H1 (cell line): ENCODE measurements at regions not wholly inside any gene's neighbourhood (a gene's known extent, or its start where the extent isn't known, plus 50 kb on each side); places are given as distances from the start of the nearest gene placed in this dataset.

ENCODE experiments used
- CTCF ChIA-PET: fragments of 300-600 bp; sonication (Branson Sonifier 250); formaldehyde crosslinking; loops from one replicate; lab custom pipeline; 2021; ENCODE audit not compliant: partially characterized antibody; lab: Charles Lee
- POLR2A ChIA-PET: fragments of 300-600 bp; sonication (Branson Sonifier 250); formaldehyde crosslinking; loops from one replicate; lab custom pipeline; 2021; ENCODE audit warnings: inconsistent platforms; ENCODE audit not compliant: partially characterized antibody; lab: Charles Lee
- DNase-seq, 2 experiments: peaks; one replicate each; pipeline versions ENCODE4 v3.0.0 to v3.0.0-alpha.2; 2010 to 2022; ENCODE audit warnings: low spot score in 2 of 2, low read depth in 1 of 2, mixed read lengths in 1 of 2
- FAIRE-seq: peaks from 2 replicates; lab custom pipeline; 2011; peaks lifted over from hg19 to GRCh38; lab: Jason Lieb, UNC
- H2AFZ ChIP-seq: 2 replicates; pipeline ENCODE4 v1.8.1; 2012; ENCODE audit warnings: low read length, inconsistent platforms
- H2AK5ac ChIP-seq: 2 replicates; pipeline ENCODE4 v1.6.1; 2013; ENCODE audit warnings: low read depth, low read length
- H2BK120ac ChIP-seq: replicated peaks from 2 replicates; pipeline ENCODE3; 2013; ENCODE audit warnings: low read depth, low read length, inconsistent platforms
- H2BK12ac ChIP-seq: 2 replicates; pipeline ENCODE4 v1.6.1; 2013; ENCODE audit warnings: low read depth, low read length
- H2BK15ac ChIP-seq: 2 replicates; pipeline ENCODE4 v1.6.1; 2013; ENCODE audit warnings: low read length
- H2BK20ac ChIP-seq: 2 replicates; pipeline ENCODE4 v1.6.1; 2013; ENCODE audit warnings: low read length
- H2BK5ac ChIP-seq: 2 replicates; pipeline ENCODE4 v1.6.1; 2013; ENCODE audit warnings: low read depth, low read length
- H3K14ac ChIP-seq: 2 replicates; pipeline ENCODE4 v1.6.1; 2013; ENCODE audit warnings: inconsistent platforms; ENCODE audit not compliant: insufficient read length
- H3K18ac ChIP-seq: 2 replicates; pipeline ENCODE4 v1.6.1; 2013; ENCODE audit warnings: low read length; ENCODE audit errors: extremely low read depth
- H3K23ac ChIP-seq: 2 replicates; pipeline ENCODE4 v1.6.1; 2013; ENCODE audit warnings: inconsistent platforms; ENCODE audit not compliant: insufficient read length
- H3K23me2 ChIP-seq: 2 replicates; pipeline ENCODE4 v1.6.1; 2013; ENCODE audit warnings: low read depth, low read length
- H3K27ac ChIP-seq: 2 replicates; pipeline ENCODE4 v1.6.1; 2011; ENCODE audit warnings: low read depth, low read length, inconsistent platforms
- H3K27me3 ChIP-seq, 4 experiments: replicated peaks in 1 of 4; 1 replicate in 1 of 4; 2 replicates in 3 of 4; pipeline versions ENCODE4 v1.6.1 to v1.8.1; 2011 to 2013; ENCODE audit warnings: low read length in 3 of 4, mild to moderate bottlenecking in 3 of 4, inconsistent platforms in 2 of 4, mixed read lengths in 2 of 4, moderate library complexity in 1 of 4; ENCODE audit not compliant: control insufficient read depth in 3 of 4, insufficient read depth in 3 of 4; ENCODE audit errors: extremely low read depth in 1 of 4
- H3K36me3 ChIP-seq, 4 experiments: 2 replicates each; pipeline versions ENCODE4 v1.6.1 to v1.8.1; 2011 to 2013; ENCODE audit warnings: mild to moderate bottlenecking in 4 of 4, low read length in 3 of 4, moderate library complexity in 2 of 4, control low read depth in 1 of 4, inconsistent platforms in 1 of 4; ENCODE audit not compliant: insufficient read depth in 4 of 4, control insufficient read depth in 2 of 4
- H3K4ac ChIP-seq: replicated peaks from 2 replicates; pipeline ENCODE3; 2013; ENCODE audit warnings: low read length, low read depth, mixed read lengths, inconsistent platforms; ENCODE audit not compliant: insufficient read length
- H3K4me1 ChIP-seq, 4 experiments: replicated peaks in 1 of 4; 1 replicate in 1 of 4; 2 replicates in 3 of 4; pipeline versions ENCODE4 v1.6.1 to v1.8.1; 2011 to 2013; ENCODE audit warnings: low read length in 3 of 4, inconsistent platforms in 2 of 4, mixed read lengths in 1 of 4; ENCODE audit not compliant: insufficient read depth in 4 of 4, control insufficient read depth in 3 of 4
- H3K4me2 ChIP-seq, 2 experiments: 2 replicates each; pipeline versions ENCODE4 v1.6.1 to v1.8.1; 2011 to 2013; ENCODE audit warnings: low read depth in 2 of 2, low read length in 2 of 2, control low read depth in 1 of 2, inconsistent platforms in 1 of 2, mild to moderate bottlenecking in 1 of 2; ENCODE audit not compliant: insufficient read depth in 1 of 2
- H3K4me3 ChIP-seq, 4 experiments: fragments of 200-600, 300-600 bp in 1 of 4; sonication (generic), shearing (Covaris generic), sonication (Bioruptor Twin) in 1 of 4; 2 replicates each; pipeline versions ENCODE4 v1.5.1 to v1.8.1; 2011 to 2016; ENCODE audit warnings: low read length in 4 of 4, low read depth in 3 of 4, control low read depth in 2 of 4, inconsistent platforms in 2 of 4, mild to moderate bottlenecking in 2 of 4, mixed read lengths in 1 of 4, moderate library complexity in 1 of 4; ENCODE audit not compliant: insufficient read depth in 2 of 4; ENCODE audit errors: extremely low read depth in 1 of 4
- H3K56ac ChIP-seq: replicated peaks from 2 replicates; pipeline ENCODE3; 2013; ENCODE audit warnings: low read depth, mild to moderate bottlenecking, mixed read lengths, low read length, inconsistent platforms; ENCODE audit not compliant: insufficient read length
- H3K79me1 ChIP-seq: 2 replicates; pipeline ENCODE4 v1.6.1; 2013; ENCODE audit warnings: low read depth, low read length, control low read depth
- H3K79me2 ChIP-seq, 2 experiments: 2 replicates each; pipeline versions ENCODE4 v1.6.1 to v1.8.1; 2012 to 2013; ENCODE audit warnings: low read length in 2 of 2, mild to moderate bottlenecking in 2 of 2, inconsistent platforms in 1 of 2; ENCODE audit not compliant: insufficient read depth in 2 of 2, control insufficient read depth in 1 of 2
- H3K9ac ChIP-seq, 4 experiments: replicated peaks in 1 of 4; 1 replicate in 1 of 4; 2 replicates in 3 of 4; pipeline versions ENCODE4 v1.6.1 to v1.8.1; 2011 to 2013; ENCODE audit warnings: low read depth in 3 of 4, low read length in 3 of 4, control low read depth in 2 of 4, mild to moderate bottlenecking in 2 of 4, moderate library complexity in 2 of 4, inconsistent platforms in 1 of 4; ENCODE audit errors: extremely low read depth in 1 of 4
- H3K9me3 ChIP-seq, 2 experiments: 2 replicates each; pipeline versions ENCODE4 v1.6.1 to v1.8.1; 2012 to 2013; ENCODE audit warnings: mild to moderate bottlenecking in 2 of 2, moderate library complexity in 2 of 2, control low read depth in 1 of 2, inconsistent platforms in 1 of 2, low read depth in 1 of 2, low read length in 1 of 2, mixed read lengths in 1 of 2; ENCODE audit not compliant: insufficient read depth in 2 of 2
- H4K20me1 ChIP-seq, 2 experiments: replicated peaks in 1 of 2; 2 replicates each; pipeline versions ENCODE3 to v1.8.1; 2011 to 2013; ENCODE audit warnings: inconsistent platforms in 2 of 2, low read length in 2 of 2, mild to moderate bottlenecking in 1 of 2; ENCODE audit not compliant: insufficient read depth in 2 of 2, control insufficient read depth in 1 of 2
- H4K5ac ChIP-seq: 2 replicates; pipeline ENCODE4 v1.6.1; 2013; ENCODE audit warnings: low read length, low read depth, mixed read lengths, inconsistent platforms; ENCODE audit not compliant: insufficient read length
- H4K8ac ChIP-seq: 2 replicates; pipeline ENCODE4 v1.8.0; 2013; ENCODE audit warnings: mild to moderate bottlenecking, moderate library complexity, low read length, inconsistent platforms; ENCODE audit not compliant: insufficient read depth; ENCODE audit errors: extremely low read depth
- H4K91ac ChIP-seq: replicated peaks from 2 replicates; pipeline ENCODE3; 2013; ENCODE audit warnings: low read length, mixed read lengths, inconsistent platforms; ENCODE audit not compliant: insufficient read length
- EP300 ChIP-seq, 2 experiments: IDR thresholded peaks; 1 replicate in 1 of 2; 2 replicates in 1 of 2; pipeline ENCODE4 v1.6.1; 2011 to 2012; ENCODE audit warnings: low read depth in 2 of 2, low read length in 2 of 2, mild to moderate bottlenecking in 2 of 2, borderline replicate concordance in 1 of 2, inconsistent platforms in 1 of 2, moderate library complexity in 1 of 2
- FOSL1 ChIP-seq: IDR thresholded peaks from 2 replicates; pipeline ENCODE4 v1.6.1; 2011; ENCODE audit warnings: mild to moderate bottlenecking, low read depth, low read length, moderate library complexity; ENCODE audit not compliant: insufficient read depth
- HDAC6 ChIP-seq: IDR thresholded peaks from one replicate; pipeline ENCODE4 v1.7.1; 2012; ENCODE audit warnings: low read depth, mild to moderate bottlenecking, inconsistent platforms, low read length, moderate library complexity
- WGBS, 2 experiments: shearing (Covaris generic) in 1 of 2; methylation state at CpG; one replicate each; pipeline versions ENCODE4 v1.1.6 to v1.1.7; 2013 to 2015; ENCODE audit warnings: low lambda C conversion rate in 2 of 2, mixed read lengths in 2 of 2, inconsistent platforms in 1 of 2, low coverage in 1 of 2, missing lambda C conversion rate in 1 of 2; ENCODE audit not compliant: insufficient replicate concordance in 2 of 2, insufficient coverage in 1 of 2, insufficient read length in 1 of 2; ENCODE audit errors: extremely low coverage in 1 of 2, missing lambda C conversion rate in 1 of 2; 5-methylcytosine and 5-hydroxymethylcytosine counted together

DNA sequence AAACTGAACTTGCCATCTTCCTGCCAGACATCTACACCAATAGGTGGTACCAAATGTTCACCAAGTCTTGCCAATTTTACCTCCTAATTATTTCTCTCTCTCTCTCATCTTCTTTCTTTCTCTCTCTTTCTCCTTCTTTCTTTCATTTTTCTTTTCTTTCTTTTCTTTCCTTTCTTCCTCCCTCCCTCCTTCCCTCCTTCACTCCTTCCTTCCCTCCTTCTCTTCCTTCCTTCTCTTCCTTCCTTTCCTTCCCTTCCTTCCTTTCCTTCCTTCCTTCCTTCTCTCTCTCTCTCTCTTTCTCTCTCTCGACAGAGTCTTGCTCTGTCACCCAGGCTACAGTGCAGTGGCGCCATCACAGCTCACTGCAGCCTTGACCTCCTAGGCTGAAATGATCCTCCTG is 55.4 kb upstream of the PSMA6 start:
- FAIRE-seq (no peak), DNase-seq (no peak)
- H3K23ac ChIP-seq: no peak overlapping the region
- no peak overlapping the region for H2BK120ac ChIP-seq
- no peak overlapping the region for H4K91ac ChIP-seq
- TF ChIP-seq HDAC6: no peak
- no peak for TF ChIP-seq EP300 (IDR thresholded peaks at IDR 0.05; ENCODE audit: borderline replicate concordance in 1 of 2, low read depth in 2 of 2, low read length in 2 of 2)
- no peak for TF ChIP-seq FOSL1
- H4K5ac ChIP-seq: no peak overlapping the region
- H3K4me3 ChIP-seq: no peak overlapping the region
- H3K56ac ChIP-seq: no peak overlapping the region
- H3K9ac ChIP-seq: no peak overlapping the region
- no peak overlapping the region for H3K14ac ChIP-seq
- no peak overlapping the region for H3K27ac ChIP-seq
- WGBS, 2 experiments: 93% methylated on average over 2 of the region's 2 CpGs; no CpG with 5 or more reads in 1 of the 2 experiments
- H3K4ac ChIP-seq: no peak overlapping the region
- ChIA-PET CTCF (interaction anchor here (0.6 kb wide), 1 partner anchor 204 kb away, joined by 3 read pairs; no protein-coding TSS in a partner anchor), POLR2A (no interaction called here)
- no peaks in the 10 kb centered on the region for H3K79me1 ChIP-seq
- no peaks in the 10 kb centered on the region; the same call in 1 of the 2 replicates for H3K23me2 ChIP-seq
- H3K36me3 ChIP-seq: no peaks in the 10 kb centered on the region
- no peak overlapping the region for H2BK20ac ChIP-seq
- H3K27me3 ChIP-seq: no peaks in the 10 kb centered on the region
- no peak overlapping the region for H3K4me2 ChIP-seq
- no peak overlapping the region for H2AK5ac ChIP-seq
- H4K20me1 ChIP-seq: no peaks in the 10 kb centered on the region
- no peak overlapping the region for H4K8ac ChIP-seq
- H2BK5ac ChIP-seq: peak overlapping the region; percentile 32; the same call in 1 of the 2 replicates
- no peak overlapping the region for H2AFZ ChIP-seq
- H2BK15ac ChIP-seq: no peak overlapping the region
- no peak overlapping the region for H2BK12ac ChIP-seq
- H3K79me2 ChIP-seq: no peaks in the 10 kb centered on the region
- H3K4me1 ChIP-seq: no peaks in the 10 kb centered on the region
- H3K18ac ChIP-seq: no peak overlapping the region
- no peaks in the 10 kb centered on the region for H3K9me3 ChIP-seq
